ENCODE measurements at regions not wholly inside any gene's neighbourhood (a gene's known extent, or its start where the extent isn't known, plus 50 kb on each side); places are given as distances from the start of the nearest gene placed in this dataset.
"Not testable (repeated sequence)": the region's sequence is repeated elsewhere in the genome, so short reads cannot be mapped to it uniquely, and the experiment has no call there.

DNA sequence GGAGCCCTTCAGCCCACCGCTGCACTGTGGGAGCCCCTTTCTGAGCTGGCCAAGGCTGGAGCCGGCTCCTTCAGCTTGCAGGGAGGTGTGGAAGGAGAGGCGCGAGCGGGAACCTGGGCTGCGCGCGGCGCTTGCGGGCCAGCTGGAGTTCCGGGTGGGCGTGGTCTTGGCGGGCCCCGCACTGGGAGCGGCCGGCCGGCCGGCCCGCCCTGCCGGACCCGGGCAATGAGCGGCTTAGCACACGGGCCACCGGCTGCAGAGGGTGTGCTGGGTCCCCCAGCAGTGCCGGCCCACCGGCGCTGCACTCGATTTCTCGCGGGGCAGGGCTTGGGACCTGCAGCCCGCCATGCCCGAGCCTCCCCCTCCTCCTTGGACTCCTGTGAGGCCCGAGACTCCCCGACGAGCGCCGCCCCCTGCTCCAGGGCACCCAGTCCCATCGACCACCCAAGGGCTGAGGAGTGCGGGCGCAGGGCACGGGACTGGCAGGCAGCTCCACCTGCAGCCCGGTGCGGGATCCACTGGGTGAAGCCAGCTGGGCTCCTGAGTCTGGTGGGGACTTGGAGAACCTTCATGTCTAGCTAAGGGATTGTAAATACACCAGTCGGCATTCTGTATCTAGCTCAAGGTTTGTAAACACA lies 886.5 kb downstream of the FSTL5 start:
- TF ChIP-seq CTCF (IDR thresholded peaks at IDR 0.05 in 8 of 11, conservative IDR thresholded peaks at IDR 0.05 in 3 of 11); POLR2AphosphoS5 (IDR thresholded peaks at IDR 0.05): not testable (repeated sequence)

All from spleen (tissue), 7 donors.